GM13976 (cell line): ENCODE measurements at regions not wholly inside any gene's neighbourhood (a gene's known extent, or its start where the extent isn't known, plus 50 kb on each side); places are given as distances from the start of the nearest gene placed in this dataset.

ENCODE experiments used
- DNase-seq: peaks from one replicate; pipeline ENCODE4 v3.0.0; 2012; ENCODE audit warnings: low spot score
- CTCF ChIP-seq: IDR thresholded peaks from 2 replicates; pipeline ENCODE4 v1.5.1; 2012; ENCODE audit warnings: borderline replicate concordance, mild to moderate bottlenecking; ENCODE audit not compliant: insufficient read depth; ENCODE audit errors: extremely low read depth, missing control alignments, control extremely low read depth
- in situ Hi-C: fragments of 300-500 bp; cut with MboI; formaldehyde crosslinking; loops from one replicate; pipeline ENCODE4 v1.12.0; 2022; ENCODE audit warnings: low sequenced_read_pairs, mixed read lengths, inconsistent platforms; ENCODE audit not compliant: unreplicated experiment

- no peak for TF ChIP-seq CTCF
- DNase-seq = no peak
- in situ Hi-C loops = no loop called here
These were observed 104.3 kb upstream of the BLID start for GRCh38 chr11:122220321-122220720.

DNA sequence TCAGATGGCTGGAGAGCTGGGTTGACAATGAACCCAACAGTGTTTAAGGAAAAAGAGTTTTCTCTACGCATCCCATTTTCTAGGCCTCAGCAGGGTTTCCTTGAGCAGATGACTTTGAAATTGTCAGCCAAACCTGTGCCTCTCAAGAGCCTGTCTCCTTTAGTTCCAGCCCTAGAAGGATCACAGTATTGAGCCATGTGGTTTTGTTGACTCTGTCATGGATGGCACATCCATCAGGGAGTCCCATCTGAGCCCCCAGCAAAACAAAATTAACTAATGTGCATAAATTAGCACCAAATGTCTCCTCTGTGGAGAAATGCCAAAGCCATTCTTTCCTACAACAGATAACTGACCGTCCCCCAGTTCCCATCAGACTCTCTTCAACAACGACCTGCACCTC is 103.8 kb upstream of the BLID start:
- in situ Hi-C loops = loop anchor here (10.0 kb wide), 1 partner anchor 285 kb away; no protein-coding TSS in a partner anchor
- no peak for TF ChIP-seq CTCF
- no peak for DNase-seq

DNA sequence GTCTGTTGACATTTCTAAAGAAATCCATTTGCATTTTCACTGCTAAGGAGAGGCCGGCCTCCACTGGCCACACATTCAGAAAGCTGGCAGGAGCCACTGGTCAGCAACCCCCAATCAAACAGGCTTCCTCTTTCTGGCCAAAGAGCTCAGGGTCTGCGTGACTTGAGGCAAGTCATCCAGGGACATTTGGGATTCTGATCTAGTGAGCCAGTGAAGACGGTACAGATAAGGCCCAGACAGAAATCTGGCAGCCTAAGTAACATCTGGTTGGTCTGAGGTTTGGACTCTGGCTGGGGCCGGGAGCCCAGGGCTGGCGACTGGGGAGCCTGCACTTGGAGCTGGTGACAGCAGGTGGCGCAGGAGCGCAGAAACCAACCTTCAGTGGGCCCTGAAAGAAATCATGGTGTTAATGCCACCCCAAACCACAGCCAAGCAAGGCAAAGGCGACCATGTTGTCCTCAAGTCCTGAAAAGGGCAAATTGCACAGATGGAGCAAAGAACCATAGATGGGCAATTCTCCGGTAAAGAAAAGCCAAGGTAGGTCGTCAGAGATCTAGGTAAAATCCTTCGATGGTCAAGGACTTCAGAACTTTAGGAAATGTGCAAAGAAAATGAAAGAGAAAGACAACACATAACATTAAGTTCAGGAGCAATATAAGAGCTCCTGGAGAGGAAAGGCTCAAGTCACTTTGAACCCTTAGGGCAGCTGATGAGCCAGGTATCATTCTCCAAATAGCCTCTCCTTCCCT is 99.4 kb upstream of the BLID start:
- in situ Hi-C loops = loop anchor here (10.0 kb wide), 1 partner anchor 289 kb away; no protein-coding TSS in a partner anchor
- TF ChIP-seq CTCF = peak; percentile 82
- DNase-seq = peak; percentile 70

DNA sequence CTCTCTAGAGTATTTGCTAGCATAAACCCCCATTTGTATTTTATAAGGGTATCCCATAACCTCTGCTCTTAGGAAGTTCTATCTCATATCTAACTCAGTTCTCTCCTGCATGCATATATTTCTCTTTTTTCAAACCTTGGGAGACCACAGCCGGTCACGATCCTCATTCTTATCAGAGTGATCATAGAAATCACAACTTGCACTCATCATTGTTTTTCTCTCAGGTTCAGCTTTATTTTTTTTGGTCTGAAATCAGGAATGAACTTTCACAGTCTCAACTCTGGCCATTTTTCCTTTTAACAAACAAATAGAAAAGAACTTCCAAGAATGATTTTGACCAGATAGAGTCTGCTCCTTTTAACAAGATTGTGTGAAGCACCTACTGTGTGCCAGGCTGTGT is 98.6 kb upstream of the BLID start:
- in situ Hi-C loops = loop anchor here (10.0 kb wide), 1 partner anchor 290 kb away; no protein-coding TSS in a partner anchor

DNA sequence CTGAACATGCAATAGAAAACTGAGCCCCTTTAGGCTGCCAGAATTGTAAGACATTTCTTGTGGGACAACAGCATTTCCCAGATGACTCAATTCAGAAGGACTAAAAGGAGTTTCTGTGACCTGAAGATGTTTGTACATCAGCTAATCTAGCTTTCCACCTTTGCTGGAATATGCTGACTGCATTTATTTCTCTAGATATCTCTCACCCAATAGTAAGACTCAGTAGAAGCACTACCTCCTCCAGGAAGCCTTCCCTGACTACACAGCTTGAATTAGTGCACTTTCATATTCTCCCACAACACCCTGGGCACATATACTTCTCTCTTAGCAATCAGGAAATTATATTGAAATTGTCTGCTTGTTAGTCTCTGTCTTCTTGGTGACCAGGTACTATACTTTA is 98.1 kb upstream of the BLID start:
- TF ChIP-seq CTCF = no peak
- no peak for DNase-seq
- in situ Hi-C loops = loop anchor here (10.0 kb wide), 1 partner anchor 291 kb away; no protein-coding TSS in a partner anchor

More for the DNA sequence above, 98.6 kb upstream of the BLID start:
- no peak for DNase-seq
- no peak for TF ChIP-seq CTCF

- in situ Hi-C loops = loop anchor here (10.0 kb wide), 1 partner anchor 292 kb away; no protein-coding TSS in a partner anchor
- DNase-seq = no peak
- TF ChIP-seq CTCF = no peak
These were observed 97.2 kb upstream of the BLID start for GRCh38 chr11:122213171-122213570.
